ENCODE measurements at regions not wholly inside any gene's neighbourhood (a gene's known extent, or its start where the extent isn't known, plus 50 kb on each side); places are given as distances from the start of the nearest gene placed in this dataset.

DNA sequence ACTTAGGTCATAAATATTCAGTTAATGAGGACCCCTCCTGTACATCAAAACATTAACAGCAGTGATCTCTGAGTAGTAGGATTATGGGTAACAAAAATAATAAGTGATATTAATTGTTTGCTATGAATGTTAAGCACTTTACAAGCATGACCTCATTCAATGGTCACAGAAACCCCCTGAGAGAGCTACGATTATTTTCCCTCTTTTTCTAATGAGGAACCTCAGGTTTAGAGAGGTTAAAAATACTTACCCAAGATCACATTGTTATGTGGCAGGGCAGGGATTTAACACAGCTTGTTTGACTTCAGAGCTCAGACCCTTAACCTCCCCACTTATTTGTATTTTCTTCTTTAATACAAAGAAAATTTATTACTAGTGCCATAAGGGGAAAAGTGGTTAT lies 228.2 kb downstream of the TBL1XR1 start:
- no peak for DNase-seq (ENCODE audit: low read depth)

DNA sequence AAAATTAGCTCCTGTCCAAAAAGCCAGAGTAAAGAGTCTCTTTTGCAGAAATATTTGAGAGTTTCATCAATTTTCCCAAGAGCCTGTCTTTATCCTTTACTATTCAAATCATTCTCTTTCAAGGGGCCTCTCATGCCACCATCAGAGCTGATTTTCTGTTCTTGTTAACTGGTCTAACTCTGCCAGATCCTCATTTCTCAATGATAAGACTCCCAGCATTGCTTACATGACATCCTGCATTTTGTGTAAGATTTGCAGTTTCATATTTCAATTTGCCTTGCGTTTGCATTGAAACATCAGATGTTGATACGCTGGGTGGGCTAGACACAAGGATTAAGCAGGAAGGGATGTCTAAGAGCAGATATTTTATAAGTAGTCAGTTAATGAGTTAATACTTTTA lies 228.7 kb downstream of the TBL1XR1 start:
- no peak for DNase-seq (ENCODE audit: low read depth)

DNA sequence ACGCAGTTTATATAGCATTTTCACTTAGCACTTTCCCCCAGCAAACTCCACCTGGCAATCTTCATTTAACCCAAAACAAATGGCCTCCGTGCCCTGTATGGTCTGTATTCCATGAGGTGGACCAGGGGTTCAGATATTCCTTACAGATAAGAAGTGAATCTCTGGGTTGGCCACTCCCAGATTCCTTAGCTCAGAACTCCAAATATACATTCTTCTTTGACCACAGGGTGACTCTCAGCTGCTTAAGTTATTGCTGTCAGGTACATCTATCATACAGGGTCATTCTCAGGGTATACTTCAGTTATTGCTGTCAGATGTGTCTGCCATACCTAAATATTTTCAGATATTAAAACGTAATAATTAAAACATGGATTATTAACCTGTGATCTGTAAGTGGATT lies 229.8 kb downstream of the TBL1XR1 start:
- no peak for DNase-seq (ENCODE audit: low read depth)

- DNase-seq (ENCODE audit: low read depth) = no peak
Observed at GRCh38 chr3:176964661-176965060, 232.6 kb downstream of the TBL1XR1 start.

DNA sequence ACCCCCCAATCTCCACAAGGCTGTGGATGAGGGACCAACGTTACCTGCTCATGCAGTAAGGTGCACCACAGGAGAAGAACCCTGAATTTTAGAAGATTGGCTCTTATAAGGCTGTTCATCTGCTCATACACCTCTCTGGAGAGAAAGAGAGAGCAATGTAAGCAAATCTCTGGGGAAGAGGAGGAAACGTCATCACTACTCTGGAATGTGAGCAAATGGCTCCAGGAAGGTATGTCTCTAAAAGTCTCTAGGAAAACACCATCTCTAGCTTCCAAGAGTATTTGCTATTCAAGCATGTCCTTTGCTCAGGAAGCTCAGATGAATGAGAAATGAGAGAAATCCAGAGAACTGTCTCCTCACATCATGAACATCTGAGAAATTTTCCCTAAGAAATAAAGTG lies 235.4 kb downstream of the TBL1XR1 start:
- DNase-seq (ENCODE audit: low read depth) = no peak

- no peak for DNase-seq (ENCODE audit: low read depth)
Observed at GRCh38 chr3:176959867-176960266, 237.4 kb downstream of the TBL1XR1 start.

DNA sequence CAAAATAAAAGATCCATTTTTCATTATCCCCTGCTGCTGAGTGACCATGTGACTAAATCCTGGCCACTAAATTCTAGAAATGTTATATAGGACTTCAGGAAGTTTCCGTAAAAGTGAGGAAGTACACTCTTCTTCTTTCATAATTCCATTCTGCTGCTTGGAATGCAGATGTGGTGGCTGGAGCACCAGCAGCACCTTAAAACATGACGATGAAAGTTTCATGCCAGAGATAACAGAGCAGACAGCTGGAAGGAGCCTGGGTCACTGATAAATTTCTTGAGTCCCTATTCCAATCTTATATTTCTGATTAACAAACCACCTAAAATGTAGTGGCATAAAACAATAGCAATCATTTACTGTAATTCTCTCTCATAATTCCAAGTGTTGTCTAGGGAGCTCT lies 238.7 kb downstream of the TBL1XR1 start:
- no peak for DNase-seq (ENCODE audit: low read depth)

DNA sequence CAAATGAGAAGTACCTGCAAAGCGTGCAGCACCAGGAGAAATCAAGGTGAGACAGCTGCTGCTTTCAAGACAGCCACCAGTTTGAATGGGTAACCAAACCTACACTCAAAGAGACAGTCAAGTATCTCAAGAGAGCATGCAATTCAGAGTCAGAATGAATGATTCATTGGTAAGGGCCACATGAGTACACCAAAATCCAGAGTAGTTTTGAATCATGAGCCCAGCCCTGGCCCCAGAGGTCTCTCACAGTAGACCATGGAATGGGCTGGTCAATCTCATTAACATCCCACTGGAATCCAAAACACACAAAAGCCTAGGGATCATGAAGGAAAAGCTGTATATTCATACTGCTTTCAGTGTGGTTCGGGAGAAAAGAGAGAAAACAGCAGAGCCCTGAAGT lies 242.8 kb downstream of the TBL1XR1 start:
- DNase-seq (ENCODE audit: low read depth) = no peak

GRCh38 chr3:176953106-176954060 lies 243.9 kb downstream of the TBL1XR1 start:
- DNase-seq (ENCODE audit: low read depth) = peak; percentile 49

DNA sequence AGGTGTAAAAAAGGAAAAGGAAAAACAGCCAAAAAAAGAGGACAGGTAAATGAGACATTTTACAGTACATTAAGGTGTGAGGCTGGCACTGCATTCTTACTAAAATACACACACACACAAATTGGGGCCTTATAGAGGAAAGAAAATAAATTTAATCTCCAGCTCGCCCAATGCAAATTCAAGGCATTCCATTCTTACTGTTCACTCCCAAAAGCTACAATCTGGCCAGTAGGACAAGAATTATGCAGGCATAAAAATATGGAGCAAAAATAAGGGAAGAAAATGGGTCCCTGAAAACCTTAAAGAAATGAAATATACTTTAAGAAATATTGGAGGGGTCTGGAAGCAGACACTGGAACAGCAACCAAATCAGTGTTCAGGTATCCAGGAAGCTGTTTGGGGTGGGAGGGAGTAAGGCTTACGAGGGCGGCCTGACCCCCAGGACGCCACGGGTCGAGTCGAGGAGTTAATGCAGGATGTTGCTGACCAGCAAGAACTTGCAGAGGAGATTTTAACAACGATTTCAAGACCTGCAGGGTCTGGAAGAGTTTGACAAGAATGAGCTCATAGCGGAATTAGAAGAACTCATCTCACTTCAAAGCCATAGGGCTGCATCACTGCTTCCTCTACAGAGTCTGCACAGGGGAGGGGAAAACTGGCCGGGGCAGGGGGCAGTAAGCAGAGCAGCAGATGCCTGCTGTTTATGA lies 245.5 kb downstream of the TBL1XR1 start:
- no peak for DNase-seq (ENCODE audit: low read depth)

- no peak for DNase-seq (ENCODE audit: low read depth)
Observed at GRCh38 chr3:176951144-176951543, 246.1 kb downstream of the TBL1XR1 start.

DNA sequence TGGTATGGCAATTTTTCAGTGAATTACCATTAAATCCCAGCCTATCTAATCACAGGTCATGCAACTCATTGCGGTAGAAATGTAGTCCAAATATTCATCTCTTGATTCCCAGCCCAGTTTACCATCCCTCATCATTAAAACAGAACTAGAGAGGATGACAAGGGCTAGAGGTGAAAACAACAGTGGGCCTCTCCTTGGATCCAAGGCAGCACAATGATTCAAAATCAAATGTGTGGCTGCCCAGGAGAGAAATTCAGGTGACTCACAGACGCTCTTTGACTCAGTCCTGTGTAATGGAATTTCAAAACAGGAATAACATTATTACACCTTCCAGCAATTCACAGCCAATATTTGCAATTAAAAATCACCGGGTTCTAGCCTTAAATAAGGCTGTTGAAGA lies 246.5 kb downstream of the TBL1XR1 start:
- DNase-seq (ENCODE audit: low read depth) = peak; percentile 13

DNA sequence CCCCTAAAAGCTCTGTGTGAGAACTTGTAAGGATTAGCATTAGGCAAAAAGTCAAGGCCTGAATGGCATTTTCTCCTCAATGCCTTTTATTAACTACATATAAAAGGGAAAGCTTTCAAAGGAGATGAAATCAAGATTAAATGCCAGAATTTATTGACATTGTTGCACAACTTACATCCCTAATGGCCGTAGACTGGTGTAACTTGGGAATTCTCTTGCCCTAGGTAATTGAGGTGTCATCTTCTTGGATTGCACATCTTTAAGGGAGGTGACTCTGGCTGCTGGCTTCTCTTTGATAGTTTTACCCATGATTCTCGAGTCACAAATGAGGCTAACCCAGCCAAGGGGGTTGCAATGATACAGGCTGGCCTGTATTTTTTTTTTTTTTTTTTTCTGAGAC lies 249.1 kb downstream of the TBL1XR1 start:
- no peak for DNase-seq (ENCODE audit: low read depth)

DNA sequence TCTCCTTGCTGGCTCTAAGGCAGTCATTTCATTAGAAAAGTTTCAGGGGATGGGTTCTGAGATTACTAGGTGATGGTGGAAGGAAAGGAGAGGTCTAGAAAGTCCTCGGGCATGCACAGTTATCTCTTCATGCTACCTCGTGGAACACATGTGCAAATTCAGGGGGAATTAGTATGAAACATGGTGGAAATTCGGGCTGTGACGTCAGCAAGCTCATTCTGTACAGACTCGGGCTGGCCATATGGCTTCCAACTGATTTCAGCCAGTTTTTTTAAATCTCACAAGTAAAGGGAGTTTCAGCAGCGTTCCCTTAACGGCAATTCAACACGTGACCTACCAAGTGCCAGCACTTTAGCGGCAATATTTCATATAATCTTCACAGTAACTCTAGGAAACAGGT lies 251.1 kb downstream of the TBL1XR1 start:
- DNase-seq (ENCODE audit: low read depth) = no peak

GRCh38 chr3:176942305-176942704 lies 255.0 kb downstream of the TBL1XR1 start:
- DNase-seq (ENCODE audit: low read depth) = no peak

DNA sequence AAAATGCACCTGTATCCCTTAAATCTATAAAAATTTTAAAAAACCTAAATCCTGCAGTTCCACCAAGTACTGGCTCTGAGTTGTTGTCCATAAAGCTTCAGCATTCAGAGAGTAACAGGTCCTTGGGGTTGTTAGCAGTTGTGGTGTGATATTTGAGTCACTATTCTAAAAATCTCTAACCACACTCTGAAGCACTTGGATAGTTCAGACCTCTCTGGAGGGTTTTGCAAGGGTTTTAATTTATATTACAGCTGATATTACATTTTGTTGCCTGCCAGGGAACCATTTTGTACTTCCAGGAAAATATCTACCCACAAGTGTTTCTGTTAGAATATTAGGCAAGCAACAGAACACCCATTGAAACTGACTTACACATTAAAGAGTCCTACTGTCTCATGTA lies 255.6 kb downstream of the TBL1XR1 start:
- DNase-seq (ENCODE audit: low read depth) = no peak

DNA sequence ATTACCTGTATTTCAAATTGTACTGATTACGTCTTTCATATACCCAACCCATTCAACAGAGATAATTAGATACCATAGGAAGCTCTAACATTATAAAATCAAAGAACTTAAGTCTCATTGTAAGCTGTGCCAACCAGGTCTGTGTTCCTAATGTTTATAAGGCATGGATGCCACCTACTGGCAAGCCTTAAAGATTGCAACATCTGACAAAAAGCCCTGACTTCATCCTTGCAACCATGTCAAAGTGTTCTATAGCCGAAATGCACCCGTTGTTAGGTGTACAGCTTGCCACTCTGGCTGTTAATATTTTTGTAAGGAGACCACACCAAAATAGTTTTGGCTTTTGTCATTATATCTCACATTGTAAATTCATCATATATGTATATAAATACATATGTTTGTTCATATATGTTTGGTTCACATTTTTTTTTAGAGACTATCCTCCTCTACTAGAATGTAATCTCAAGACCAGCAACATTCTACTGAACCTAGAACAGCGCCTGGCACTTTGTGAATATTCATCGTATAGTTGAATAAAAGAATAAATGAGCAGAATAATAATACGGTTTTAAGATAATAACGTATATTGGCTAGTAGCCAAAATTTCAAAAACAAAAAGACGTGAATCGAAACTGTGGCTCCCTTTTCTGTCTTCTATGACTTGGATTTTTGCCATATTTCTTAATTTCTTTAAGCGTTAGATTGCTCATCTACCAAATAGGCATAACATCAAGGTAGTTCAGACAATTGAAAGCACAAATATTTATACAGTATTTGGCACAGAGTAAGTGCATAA lies 258.1 kb downstream of the TBL1XR1 start:
- DNase-seq (ENCODE audit: low read depth) = peak; percentile 48

GRCh38 chr3:176937994-176938393 lies 259.3 kb downstream of the TBL1XR1 start:
- DNase-seq (ENCODE audit: low read depth) = no peak

GRCh38 chr3:176937541-176937940 lies 259.7 kb downstream of the TBL1XR1 start:
- no peak for DNase-seq (ENCODE audit: low read depth)

GRCh38 chr3:176935194-176935888 lies 261.9 kb downstream of the TBL1XR1 start:
- DNase-seq (ENCODE audit: low read depth) = no peak

DNA sequence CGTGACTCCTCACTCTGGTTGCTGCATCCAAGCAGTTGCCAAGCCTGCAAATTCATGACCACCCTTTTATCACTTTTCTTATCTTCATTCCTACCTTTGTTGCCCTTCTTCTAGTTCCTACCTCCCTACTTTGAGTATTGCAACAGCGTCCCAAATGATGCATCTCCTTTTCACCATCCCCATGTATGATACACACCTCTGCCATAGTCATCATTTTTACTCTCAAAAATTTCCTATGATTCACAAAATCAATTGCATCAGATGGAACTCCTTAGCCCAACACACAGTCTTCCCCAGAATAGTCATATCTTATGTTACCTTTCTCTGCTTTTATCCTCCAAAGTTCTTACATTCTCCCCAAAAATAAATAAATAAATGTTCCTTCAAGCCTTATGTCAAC lies 262.6 kb downstream of the TBL1XR1 start:
- no peak for DNase-seq (ENCODE audit: low read depth)

GRCh38 chr3:176933704-176934103 lies 263.6 kb downstream of the TBL1XR1 start:
- no peak for DNase-seq (ENCODE audit: low read depth)
